DOHH2 (cell line): ENCODE measurements at regions not wholly inside any gene's neighbourhood (a gene's known extent, or its start where the extent isn't known, plus 50 kb on each side); places are given as distances from the start of the nearest gene placed in this dataset.

Experiments used
- CTCF ChIP-seq: fragments of 200-600 bp; sonication (generic); IDR thresholded peaks from one replicate; pipeline ENCODE4 v1.5.1; 2014; ENCODE audit warnings: antibody characterized with exemption, mild to moderate bottlenecking, low read depth, low read length; ENCODE audit not compliant: poor library complexity, severe bottlenecking
- EZH2phosphoT487 ChIP-seq: fragments of 200-600 bp; sonication (generic); IDR thresholded peaks from 2 replicates; pipeline ENCODE4 v1.6.1; 2017; ENCODE audit warnings: borderline replicate concordance, mild to moderate bottlenecking, antibody characterized with exemption, low read length, moderate library complexity, mixed read lengths

GRCh38 chr2:105943977-105944376 is 199.3 kb downstream of the NCK2 start:
- TF ChIP-seq EZH2phosphoT487, result no peak
- no peak for TF ChIP-seq CTCF
